B cell (primary cell): ENCODE measurements at regions not wholly inside any gene's neighbourhood (a gene's known extent, or its start where the extent isn't known, plus 50 kb on each side); places are given as distances from the start of the nearest gene placed in this dataset.

Experiments
- EZH2 ChIP-seq: IDR thresholded peaks from 2 replicates; pipeline ENCODE4 v1.6.1; 2012; ENCODE audit warnings: borderline replicate concordance, low read depth, mild to moderate bottlenecking, moderate library complexity, low read length; ENCODE audit not compliant: insufficient read depth, poor library complexity, severe bottlenecking
- TF ChIP-seq, protein P1 (sequence below): fragments of 200-600 bp; IDR thresholded peaks from one replicate; pipeline ENCODE4 v1.8.0; 2022; ENCODE audit warnings: antibody characterized with exemption, mild to moderate bottlenecking

DNA sequence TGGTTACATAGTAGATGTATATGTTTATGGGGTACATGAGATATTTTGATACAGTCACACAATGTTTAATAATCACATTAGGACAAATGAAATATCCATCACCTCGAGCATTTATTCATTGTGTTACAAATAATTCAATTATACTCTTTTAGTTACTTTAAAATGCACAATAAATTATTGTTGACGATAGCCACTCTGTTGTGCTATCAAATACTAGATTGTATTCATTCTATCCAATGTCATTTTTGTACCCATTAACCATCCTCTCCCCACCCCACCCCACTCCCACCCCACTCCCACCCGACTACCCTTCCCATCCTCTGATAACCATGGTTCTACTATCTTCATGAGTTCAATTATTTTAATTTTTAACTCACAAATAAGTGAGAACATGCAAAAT lies 585.4 kb downstream of the CDH26 start:
- TF ChIP-seq, protein P1, sequence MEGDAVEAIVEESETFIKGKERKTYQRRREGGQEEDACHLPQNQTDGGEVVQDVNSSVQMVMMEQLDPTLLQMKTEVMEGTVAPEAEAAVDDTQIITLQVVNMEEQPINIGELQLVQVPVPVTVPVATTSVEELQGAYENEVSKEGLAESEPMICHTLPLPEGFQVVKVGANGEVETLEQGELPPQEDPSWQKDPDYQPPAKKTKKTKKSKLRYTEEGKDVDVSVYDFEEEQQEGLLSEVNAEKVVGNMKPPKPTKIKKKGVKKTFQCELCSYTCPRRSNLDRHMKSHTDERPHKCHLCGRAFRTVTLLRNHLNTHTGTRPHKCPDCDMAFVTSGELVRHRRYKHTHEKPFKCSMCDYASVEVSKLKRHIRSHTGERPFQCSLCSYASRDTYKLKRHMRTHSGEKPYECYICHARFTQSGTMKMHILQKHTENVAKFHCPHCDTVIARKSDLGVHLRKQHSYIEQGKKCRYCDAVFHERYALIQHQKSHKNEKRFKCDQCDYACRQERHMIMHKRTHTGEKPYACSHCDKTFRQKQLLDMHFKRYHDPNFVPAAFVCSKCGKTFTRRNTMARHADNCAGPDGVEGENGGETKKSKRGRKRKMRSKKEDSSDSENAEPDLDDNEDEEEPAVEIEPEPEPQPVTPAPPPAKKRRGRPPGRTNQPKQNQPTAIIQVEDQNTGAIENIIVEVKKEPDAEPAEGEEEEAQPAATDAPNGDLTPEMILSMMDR = no peak
- TF ChIP-seq EZH2 = no peak
